Parathyroid adenoma (tissue), 2 donors: ENCODE measurements at regions not wholly inside any gene's neighbourhood (a gene's known extent, or its start where the extent isn't known, plus 50 kb on each side); places are given as distances from the start of the nearest gene placed in this dataset.

Source experiments
- H2AFZ ChIP-seq: fragments of 300-600 bp; sonication (generic); one replicate; pipeline ENCODE4 v1.7.0; 2017; ENCODE audit warnings: antibody characterized with exemption, mild to moderate bottlenecking
- H3K27ac ChIP-seq: fragments of 300-600 bp; sonication (generic); one replicate; pipeline ENCODE4 v1.7.0; 2017
- H3K27me3 ChIP-seq: fragments of 300-600 bp; sonication (generic); one replicate; pipeline ENCODE4 v1.7.0; 2017; ENCODE audit warnings: low read length; ENCODE audit not compliant: control insufficient read depth, insufficient read depth
- H3K36me3 ChIP-seq: fragments of 300-600 bp; sonication (generic); one replicate; pipeline ENCODE4 v1.7.0; 2017; ENCODE audit warnings: low read length; ENCODE audit not compliant: control insufficient read depth, insufficient read depth
- H3K4me1 ChIP-seq: fragments of 300-600 bp; sonication (generic); one replicate; pipeline ENCODE4 v1.7.0; 2017; ENCODE audit warnings: control low read depth
- H3K4me2 ChIP-seq: fragments of 300-600 bp; sonication (generic); one replicate; pipeline ENCODE4 v1.7.0; 2017; ENCODE audit warnings: low read length
- H3K4me3 ChIP-seq: fragments of 300-600 bp; sonication (generic); one replicate; pipeline ENCODE4 v1.7.0; 2017; ENCODE audit warnings: low read depth, low read length
- H3K79me2 ChIP-seq: fragments of 300-600 bp; sonication (generic); one replicate; pipeline ENCODE4 v1.7.0; 2017; ENCODE audit warnings: control low read depth
- H3K9ac ChIP-seq: fragments of 300-600 bp; sonication (generic); one replicate; pipeline ENCODE4 v1.7.0; 2017; ENCODE audit warnings: mild to moderate bottlenecking
- H3K9me3 ChIP-seq: fragments of 300-600 bp; sonication (generic); one replicate; pipeline ENCODE4 v1.7.0; 2017; ENCODE audit warnings: low read length; ENCODE audit not compliant: control insufficient read depth
- TF ChIP-seq, protein P1 (sequence below): fragments of 300-600 bp; sonication (generic); IDR thresholded peaks from one replicate; pipeline ENCODE4 v1.7.0; 2017; ENCODE audit warnings: antibody characterized with exemption, mild to moderate bottlenecking
- donor health status: primary hyperparathyroidism.

DNA sequence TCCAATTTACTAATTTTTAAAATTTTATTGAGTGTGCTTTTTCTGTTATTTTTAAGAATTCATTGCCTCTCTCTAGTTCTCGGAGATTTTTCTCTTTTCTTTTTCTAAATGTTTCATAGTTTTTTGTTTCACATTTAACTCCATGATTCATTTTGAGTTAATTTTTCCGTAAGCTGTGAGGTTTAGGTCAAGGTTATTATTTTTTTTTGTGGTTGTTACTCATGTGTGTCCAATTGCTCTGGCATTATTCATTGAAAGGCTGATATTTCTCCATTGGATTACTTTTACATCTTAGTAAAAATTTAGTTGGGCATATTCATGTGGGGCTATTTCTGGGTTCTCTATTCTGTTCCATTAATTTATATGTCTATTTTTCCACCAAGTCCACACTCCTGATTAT lies 220.8 kb downstream of the MID1IP1 start:
- H3K27me3 ChIP-seq: no peaks in the 10 kb centered on the region
- H3K27ac ChIP-seq: no peak overlapping the region
- no peak overlapping the region for H2AFZ ChIP-seq
- TF ChIP-seq, protein P1, sequence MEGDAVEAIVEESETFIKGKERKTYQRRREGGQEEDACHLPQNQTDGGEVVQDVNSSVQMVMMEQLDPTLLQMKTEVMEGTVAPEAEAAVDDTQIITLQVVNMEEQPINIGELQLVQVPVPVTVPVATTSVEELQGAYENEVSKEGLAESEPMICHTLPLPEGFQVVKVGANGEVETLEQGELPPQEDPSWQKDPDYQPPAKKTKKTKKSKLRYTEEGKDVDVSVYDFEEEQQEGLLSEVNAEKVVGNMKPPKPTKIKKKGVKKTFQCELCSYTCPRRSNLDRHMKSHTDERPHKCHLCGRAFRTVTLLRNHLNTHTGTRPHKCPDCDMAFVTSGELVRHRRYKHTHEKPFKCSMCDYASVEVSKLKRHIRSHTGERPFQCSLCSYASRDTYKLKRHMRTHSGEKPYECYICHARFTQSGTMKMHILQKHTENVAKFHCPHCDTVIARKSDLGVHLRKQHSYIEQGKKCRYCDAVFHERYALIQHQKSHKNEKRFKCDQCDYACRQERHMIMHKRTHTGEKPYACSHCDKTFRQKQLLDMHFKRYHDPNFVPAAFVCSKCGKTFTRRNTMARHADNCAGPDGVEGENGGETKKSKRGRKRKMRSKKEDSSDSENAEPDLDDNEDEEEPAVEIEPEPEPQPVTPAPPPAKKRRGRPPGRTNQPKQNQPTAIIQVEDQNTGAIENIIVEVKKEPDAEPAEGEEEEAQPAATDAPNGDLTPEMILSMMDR: no peak
- H3K79me2 ChIP-seq: no peaks in the 10 kb centered on the region
- H3K4me1 ChIP-seq: no peaks in the 10 kb centered on the region
- no peak overlapping the region for H3K4me3 ChIP-seq
- no peaks in the 10 kb centered on the region for H3K9me3 ChIP-seq
- no peak overlapping the region for H3K9ac ChIP-seq
- no peaks in the 10 kb centered on the region for H3K36me3 ChIP-seq
- no peak overlapping the region for H3K4me2 ChIP-seq

DNA sequence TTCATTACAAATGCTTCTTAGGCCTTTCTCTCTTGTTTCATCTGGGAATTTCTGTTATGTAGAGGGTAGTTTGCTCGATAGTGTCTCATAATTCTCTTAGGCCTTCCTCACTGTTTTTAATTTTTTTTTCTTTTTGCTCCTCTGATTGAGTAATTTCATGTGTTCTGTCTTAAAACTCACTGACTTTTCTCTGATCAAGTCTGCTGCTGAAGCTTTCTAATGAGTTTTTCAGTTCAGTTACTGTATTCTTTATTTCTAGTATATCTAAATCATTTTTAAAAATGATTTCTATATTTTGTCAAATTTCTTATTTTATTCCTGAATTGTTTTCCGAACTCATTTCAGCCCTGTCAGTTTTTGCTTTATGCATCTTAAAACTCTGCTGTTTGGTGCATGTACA lies 228.0 kb downstream of the MID1IP1 start:
- Histone ChIP-seq H3K4me2 (no peak overlapping the region), H3K9me3 (no peaks in the 10 kb centered on the region), H3K79me2 (no peaks in the 10 kb centered on the region), H3K4me3 (no peak overlapping the region), H3K9ac (no peak overlapping the region), H2AFZ (no peak overlapping the region), H3K4me1 (no peaks in the 10 kb centered on the region), H3K27ac (no peak overlapping the region), H3K36me3 (no peaks in the 10 kb centered on the region), H3K27me3 (no peaks in the 10 kb centered on the region)
- TF ChIP-seq, protein P1: no peak

DNA sequence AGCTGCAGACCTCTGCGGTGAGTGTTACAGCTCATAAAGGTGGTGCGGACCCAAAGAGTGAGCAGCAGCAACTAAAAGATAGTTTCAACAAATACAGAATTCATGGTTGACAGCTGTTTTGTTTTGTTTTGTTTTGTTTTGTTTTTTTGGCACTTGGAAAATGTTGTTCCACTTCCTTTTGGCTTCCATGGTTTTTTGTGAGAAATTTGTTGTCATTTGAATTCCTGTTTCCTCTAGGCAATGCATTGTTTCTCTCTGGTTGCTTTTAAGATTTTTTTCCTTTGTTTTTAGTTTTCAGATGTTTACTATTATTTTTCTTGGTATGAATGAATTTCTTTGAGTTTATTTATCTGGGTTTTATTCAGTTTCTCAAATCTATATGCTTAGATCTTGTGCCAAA lies 229.4 kb downstream of the MID1IP1 start:
- Histone ChIP-seq H3K4me1 (no peaks in the 10 kb centered on the region), H3K4me2 (no peak overlapping the region), H3K27ac (no peak overlapping the region), H3K4me3 (no peak overlapping the region), H3K9me3 (no peaks in the 10 kb centered on the region), H3K27me3 (no peaks in the 10 kb centered on the region), H3K79me2 (no peaks in the 10 kb centered on the region), H2AFZ (no peak overlapping the region), H3K36me3 (no peaks in the 10 kb centered on the region), H3K9ac (no peak overlapping the region)
- TF ChIP-seq, protein P1: no peak

DNA sequence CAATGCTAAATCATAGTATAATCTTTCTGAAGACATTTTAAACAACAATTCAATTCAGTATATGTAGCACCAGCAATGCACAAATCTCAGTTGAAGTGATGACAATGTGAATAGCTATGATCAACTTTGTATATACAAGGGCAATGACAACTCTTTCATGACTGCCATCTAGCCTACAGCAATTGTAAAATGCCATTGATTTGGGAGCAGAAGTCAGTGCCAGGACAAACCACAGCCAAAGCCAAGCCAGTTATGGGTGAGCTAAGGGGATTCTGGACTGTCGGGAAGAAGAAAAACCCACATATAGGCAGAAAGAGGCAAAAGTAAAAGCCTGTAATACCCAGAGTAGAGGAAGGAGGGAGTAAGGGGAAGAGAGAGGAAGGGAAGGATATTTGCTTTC lies 238.6 kb downstream of the MID1IP1 start:
- H3K9ac ChIP-seq: no peak overlapping the region
- H3K4me2 ChIP-seq: no peak overlapping the region
- TF ChIP-seq, protein P1: no peak
- H3K36me3 ChIP-seq: no peaks in the 10 kb centered on the region
- no peaks in the 10 kb centered on the region for H3K9me3 ChIP-seq
- H3K27me3 ChIP-seq: no peaks in the 10 kb centered on the region
- no peak overlapping the region for H3K27ac ChIP-seq
- H3K4me3 ChIP-seq: no peak overlapping the region
- H3K4me1 ChIP-seq: no peaks in the 10 kb centered on the region
- no peak overlapping the region for H2AFZ ChIP-seq
- H3K79me2 ChIP-seq: no peaks in the 10 kb centered on the region

DNA sequence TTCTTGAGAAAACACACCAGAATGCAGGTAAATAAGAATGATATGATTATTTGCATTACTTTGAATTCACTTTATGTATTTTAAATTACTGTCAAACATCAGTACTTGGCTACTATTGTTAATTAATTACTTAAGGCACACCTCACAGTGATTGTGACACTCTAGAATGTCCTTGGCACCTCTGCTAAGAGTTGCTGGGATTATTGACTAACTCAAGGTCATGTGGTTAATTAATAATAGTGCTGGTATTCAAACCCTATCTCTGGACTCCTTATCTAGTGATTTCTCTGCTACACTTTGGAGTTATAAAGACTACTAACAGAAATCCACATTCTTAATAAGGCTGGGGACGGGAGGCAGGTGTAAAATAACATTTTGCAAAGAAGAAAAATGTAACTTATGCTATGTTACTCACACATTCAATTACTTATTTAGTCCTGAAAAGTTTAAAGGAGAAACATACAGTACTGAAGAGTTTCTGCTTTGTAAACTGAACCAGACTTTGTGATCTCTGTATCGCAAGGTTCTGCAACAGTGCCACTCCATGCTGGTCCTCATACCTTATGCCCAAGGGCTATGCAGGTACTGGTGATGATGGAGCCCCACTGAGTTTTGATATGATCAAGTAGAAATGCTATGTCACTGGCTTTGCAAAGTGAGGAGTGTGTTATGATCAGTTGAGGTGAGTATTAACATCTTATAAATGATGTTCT lies 242.7 kb downstream of the MID1IP1 start:
- no peaks in the 10 kb centered on the region for H3K36me3 ChIP-seq
- H3K79me2 ChIP-seq: no peaks in the 10 kb centered on the region
- H3K4me2 ChIP-seq: no peak overlapping the region
- no peaks in the 10 kb centered on the region for H3K9me3 ChIP-seq
- H3K4me3 ChIP-seq: no peak overlapping the region
- no peak overlapping the region for H2AFZ ChIP-seq
- TF ChIP-seq, protein P1: no peak
- no peak overlapping the region for H3K27ac ChIP-seq
- H3K4me1 ChIP-seq: no peaks in the 10 kb centered on the region
- H3K27me3 ChIP-seq: no peaks in the 10 kb centered on the region
- no peak overlapping the region for H3K9ac ChIP-seq
